Left ventricle myocardium inferior (tissue), 1 donor: ENCODE measurements at regions not wholly inside any gene's neighbourhood (a gene's known extent, or its start where the extent isn't known, plus 50 kb on each side); places are given as distances from the start of the nearest gene placed in this dataset.

Experiments used
- DNase-seq: peaks from one replicate; pipeline ENCODE4 v3.0.0-alpha.2; 2020
- H3K27ac ChIP-seq: fragments of 200-600 bp; replicated peaks from 2 replicates; pipeline ENCODE4 v1.8.0; 2021
- H3K27me3 ChIP-seq: fragments of 200-600 bp; 2 replicates; pipeline ENCODE4 v1.8.0; 2021; ENCODE audit warnings: low read depth
- H3K36me3 ChIP-seq: fragments of 200-600 bp; 2 replicates; pipeline ENCODE4 v1.8.0; 2021
- H3K4me1 ChIP-seq: fragments of 200-600 bp; 2 replicates; pipeline ENCODE4 v1.8.0; 2021
- H3K4me3 ChIP-seq: fragments of 200-600 bp; 2 replicates; pipeline ENCODE4 v1.8.0; 2021; ENCODE audit warnings: mild to moderate bottlenecking, moderate library complexity
- H3K9me3 ChIP-seq: fragments of 200-600 bp; replicated peaks from 2 replicates; pipeline ENCODE4 v1.8.0; 2021
- CTCF ChIP-seq: fragments of 200-600 bp; IDR thresholded peaks from 2 replicates; pipeline ENCODE4 v1.8.0; 2021; ENCODE audit warnings: antibody characterized with exemption, mild to moderate bottlenecking, borderline replicate concordance
- intact Hi-C: fragments of 100-400 bp; cut with micrococcal nuclease; formaldehyde crosslinking; loops from one replicate; pipeline ENCODE4 v1.11.0; 2022
- donor health status: DM: no; HTN: yes; CAD: no; lungs with severe emphysema.

GRCh38 chr3:184470551-184470950, 90.7 kb downstream of the CHRD start:
- intact Hi-C loops = no loop called here
- Histone ChIP-seq H3K4me1 (peaks cover 19% of the 10 kb centered on the region), H3K36me3 (no peaks in the 10 kb centered on the region), H3K4me3 (no peak overlapping the region), H3K27ac (no peak overlapping the region), H3K9me3 (no peaks in the 10 kb centered on the region), H3K27me3 (peaks cover 36% of the 10 kb centered on the region)
- TF ChIP-seq CTCF = no peak
- no peak for DNase-seq

- peaks cover 10% of the 10 kb centered on the region for H3K4me1 ChIP-seq
- no peak overlapping the region for H3K4me3 ChIP-seq
- TF ChIP-seq CTCF = no peak
- H3K9me3 ChIP-seq = peaks cover 9% of the 10 kb centered on the region
- intact Hi-C loops = no loop called here
- no peaks in the 10 kb centered on the region for H3K36me3 ChIP-seq
- no peak for DNase-seq
- no peak overlapping the region for H3K27ac ChIP-seq
- H3K27me3 ChIP-seq = peaks cover 36% of the 10 kb centered on the region
These were observed 90.1 kb upstream of the EPHB3 start for GRCh38 chr3:184471439-184471838.

GRCh38 chr3:184472723-184473428, 88.7 kb upstream of the EPHB3 start:
- H3K36me3 ChIP-seq = no peaks in the 10 kb centered on the region
- H3K27me3 ChIP-seq = peaks cover 39% of the 10 kb centered on the region
- no peaks in the 10 kb centered on the region for H3K4me1 ChIP-seq
- H3K9me3 ChIP-seq = peaks cover 14% of the 10 kb centered on the region
- H3K4me3 ChIP-seq = no peak overlapping the region
- peak overlapping the region; percentile 21 for H3K27ac ChIP-seq
- peak; percentile 34 for DNase-seq
- intact Hi-C loops = no loop called here
- TF ChIP-seq CTCF = no peak

GRCh38 chr3:184474897-184475296, 86.7 kb upstream of the EPHB3 start:
- Histone ChIP-seq H3K36me3 (no peaks in the 10 kb centered on the region), H3K27ac (no peak overlapping the region), H3K4me1 (no peaks in the 10 kb centered on the region), H3K27me3 (peaks cover 32% of the 10 kb centered on the region), H3K4me3 (no peak overlapping the region), H3K9me3 (peaks cover 17% of the 10 kb centered on the region)
- intact Hi-C loops = no loop called here
- no peak for TF ChIP-seq CTCF
- no peak for DNase-seq

- Histone ChIP-seq H3K27ac (no peak overlapping the region), H3K4me1 (no peaks in the 10 kb centered on the region), H3K9me3 (peaks cover 17% of the 10 kb centered on the region), H3K27me3 (peaks cover 50% of the 10 kb centered on the region), H3K4me3 (no peak overlapping the region), H3K36me3 (no peaks in the 10 kb centered on the region)
- no peak for TF ChIP-seq CTCF
- DNase-seq = no peak
- intact Hi-C loops = no loop called here
These were observed 83.6 kb upstream of the EPHB3 start for GRCh38 chr3:184477940-184478339.
